ENCODE measurements at regions not wholly inside any gene's neighbourhood (a gene's known extent, or its start where the extent isn't known, plus 50 kb on each side); places are given as distances from the start of the nearest gene placed in this dataset.

DNA sequence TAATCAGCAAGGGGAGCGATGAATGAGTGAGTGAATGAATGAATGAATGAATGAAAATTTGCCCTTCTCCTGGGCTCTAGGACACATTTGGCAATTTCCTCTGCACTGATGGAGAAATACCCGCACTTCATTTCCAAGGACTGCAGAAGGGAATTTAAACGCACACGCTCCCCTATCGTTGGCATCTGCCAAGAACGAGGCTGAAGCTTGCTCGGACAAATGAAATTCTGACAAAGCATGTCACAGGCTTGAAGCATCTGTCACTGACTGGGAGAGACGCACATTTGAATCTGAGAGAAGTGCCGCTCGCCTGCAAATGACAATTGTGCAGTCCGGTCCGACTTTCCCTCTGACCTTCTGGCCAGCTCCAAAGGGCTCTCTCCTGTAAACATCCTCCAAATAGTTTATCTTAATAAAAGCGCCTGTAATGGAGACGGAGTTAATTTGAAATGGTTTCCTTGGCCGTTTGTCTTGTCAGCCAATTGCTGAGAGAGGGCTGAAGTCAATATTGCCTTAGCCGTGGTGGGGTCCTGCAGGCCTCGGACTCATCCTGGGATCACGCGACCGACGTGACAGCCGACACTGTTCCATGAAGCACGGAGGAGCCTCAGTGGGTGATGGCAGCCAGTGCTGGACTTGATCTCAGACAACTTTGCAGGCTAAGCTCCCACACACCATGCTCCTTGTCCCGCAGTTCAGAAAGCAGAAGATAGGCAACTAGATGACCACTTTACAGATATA, 260.7 kb downstream of the MN1 start:
- DNase-seq (ENCODE audit: low read depth in 4 of 4, low spot score in 1 of 4) = no peak

- no peak for DNase-seq (ENCODE audit: low read depth in 4 of 4, low spot score in 1 of 4)
Observed at GRCh38 chr22:27541836-27542235, 259.7 kb downstream of the MN1 start.

GRCh38 chr22:27542602-27543001, 259.0 kb downstream of the MN1 start:
- DNase-seq (ENCODE audit: low read depth in 4 of 4, low spot score in 1 of 4) = no peak

- DNase-seq (ENCODE audit: low read depth in 4 of 4, low spot score in 1 of 4) = no peak
Observed at GRCh38 chr22:27543460-27543859, 258.1 kb downstream of the MN1 start.

DNA sequence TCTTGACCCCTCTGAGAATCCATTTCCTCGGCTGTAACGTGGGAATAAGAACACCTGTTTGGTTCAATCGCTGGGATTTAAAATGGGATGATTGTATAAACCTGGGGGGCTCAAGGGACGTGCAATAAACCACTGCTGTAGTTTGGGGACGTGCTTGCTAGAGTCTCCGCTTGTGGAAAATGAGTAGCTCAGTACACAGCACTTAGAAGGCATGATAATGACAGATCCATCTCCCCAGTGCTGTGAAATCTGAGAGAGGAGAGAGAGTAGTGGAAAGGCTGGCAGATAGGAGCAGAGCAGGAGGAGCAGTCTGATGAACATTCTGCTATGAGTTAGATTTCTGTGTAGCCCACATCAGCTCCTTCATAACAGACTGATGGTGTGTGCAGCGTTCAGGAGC, 256.5 kb downstream of the MN1 start:
- no peak for DNase-seq (ENCODE audit: low read depth in 4 of 4, low spot score in 1 of 4)

DNA sequence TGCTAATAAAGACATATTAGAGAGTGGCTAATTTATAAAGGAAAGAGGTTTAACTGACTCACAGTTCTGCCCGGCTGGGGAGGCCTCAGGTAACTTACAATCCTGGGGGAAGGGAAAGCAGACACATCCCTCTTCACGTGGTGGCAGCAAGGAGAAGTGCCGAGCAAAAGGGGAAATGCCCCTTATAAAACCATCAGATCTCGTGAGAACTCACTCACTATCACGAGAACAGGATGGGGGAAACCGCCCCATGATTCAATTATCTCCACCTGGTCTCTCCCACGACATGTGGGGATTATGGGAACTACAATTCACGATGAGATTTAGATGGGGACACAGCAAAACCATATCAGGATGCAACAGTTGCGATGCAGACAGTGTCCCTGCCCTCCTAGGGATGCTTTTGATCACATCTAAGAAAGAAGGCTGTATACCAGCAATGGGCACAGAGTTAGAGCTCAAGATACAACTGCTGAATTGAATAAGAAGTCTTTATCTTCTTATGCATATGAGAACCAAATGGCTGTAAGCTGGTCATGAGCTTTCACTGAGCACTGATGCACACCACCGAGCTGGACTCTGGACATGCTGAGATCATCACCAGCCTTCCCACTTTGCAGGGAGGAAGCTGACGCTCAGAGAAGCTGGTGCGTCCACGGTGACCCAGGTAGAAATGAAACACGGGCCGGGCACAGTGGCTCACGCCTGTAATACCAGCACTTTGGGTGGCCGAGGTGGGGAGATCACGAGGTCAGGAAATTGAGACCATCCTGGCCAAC, 255.2 kb downstream of the MN1 start:
- DNase-seq (ENCODE audit: low read depth in 4 of 4, low spot score in 1 of 4) = no peak

GRCh38 chr22:27551402-27551801, 250.2 kb downstream of the MN1 start:
- DNase-seq (ENCODE audit: low read depth in 4 of 4, low spot score in 1 of 4) = no peak

DNA sequence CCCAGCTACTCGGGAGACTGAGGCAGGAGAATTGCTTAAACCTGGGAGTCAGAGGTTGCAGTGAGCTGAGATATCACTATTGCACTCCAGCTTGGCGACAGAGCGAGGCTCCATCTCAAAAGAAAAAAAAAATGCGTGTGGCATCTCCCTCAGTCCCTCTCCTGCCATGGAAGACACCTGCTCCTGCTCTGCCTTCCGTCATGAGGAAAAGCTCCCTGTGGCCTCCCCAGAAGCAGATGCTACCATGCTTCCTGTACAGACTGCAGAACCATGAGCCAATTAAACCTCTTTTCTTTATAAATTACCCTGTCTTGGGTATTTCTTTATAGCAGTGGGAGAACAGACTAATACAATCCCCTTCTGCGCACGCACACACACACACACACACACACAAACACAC, 249.4 kb downstream of the MN1 start:
- DNase-seq (ENCODE audit: low read depth in 4 of 4, low spot score in 1 of 4) = no peak

- no peak for DNase-seq (ENCODE audit: low read depth in 4 of 4, low spot score in 1 of 4)
Observed at GRCh38 chr22:27552863-27553262, 248.7 kb downstream of the MN1 start.

DNA sequence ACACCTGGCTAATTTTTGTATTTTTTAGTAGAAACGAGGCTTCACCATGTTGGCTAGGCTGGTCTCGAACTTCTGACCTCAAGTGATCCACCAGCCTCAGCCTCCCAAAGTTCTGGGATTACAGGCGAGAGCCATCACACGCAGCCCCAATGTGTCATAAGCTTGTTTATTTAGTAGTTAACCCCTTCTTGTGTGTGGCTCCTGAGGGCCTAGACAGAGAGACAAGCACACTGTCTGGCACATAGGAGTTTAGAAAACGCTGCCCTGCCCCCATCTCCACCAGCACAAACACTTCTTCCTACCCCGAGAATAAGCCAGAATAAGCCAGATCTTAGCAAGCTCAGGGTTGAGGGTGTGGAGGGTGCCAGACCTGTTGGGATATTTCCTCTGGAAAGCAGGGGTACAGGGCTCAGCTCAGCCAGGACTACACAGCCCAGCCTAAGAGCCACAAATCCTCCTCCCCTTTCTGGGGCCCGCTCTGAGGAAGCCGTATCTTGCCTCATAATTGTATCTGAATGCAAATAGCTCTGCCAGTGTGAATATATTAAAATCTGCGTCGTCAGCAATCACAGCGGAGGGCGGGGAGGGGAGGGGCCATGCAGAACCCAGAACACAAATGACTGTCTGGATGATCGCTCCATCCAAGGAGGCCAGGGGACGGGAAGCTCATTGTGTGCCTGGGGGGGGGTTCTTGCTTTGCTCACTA, 247.3 kb downstream of the MN1 start:
- DNase-seq (ENCODE audit: low read depth in 4 of 4, low spot score in 1 of 4) = no peak

DNA sequence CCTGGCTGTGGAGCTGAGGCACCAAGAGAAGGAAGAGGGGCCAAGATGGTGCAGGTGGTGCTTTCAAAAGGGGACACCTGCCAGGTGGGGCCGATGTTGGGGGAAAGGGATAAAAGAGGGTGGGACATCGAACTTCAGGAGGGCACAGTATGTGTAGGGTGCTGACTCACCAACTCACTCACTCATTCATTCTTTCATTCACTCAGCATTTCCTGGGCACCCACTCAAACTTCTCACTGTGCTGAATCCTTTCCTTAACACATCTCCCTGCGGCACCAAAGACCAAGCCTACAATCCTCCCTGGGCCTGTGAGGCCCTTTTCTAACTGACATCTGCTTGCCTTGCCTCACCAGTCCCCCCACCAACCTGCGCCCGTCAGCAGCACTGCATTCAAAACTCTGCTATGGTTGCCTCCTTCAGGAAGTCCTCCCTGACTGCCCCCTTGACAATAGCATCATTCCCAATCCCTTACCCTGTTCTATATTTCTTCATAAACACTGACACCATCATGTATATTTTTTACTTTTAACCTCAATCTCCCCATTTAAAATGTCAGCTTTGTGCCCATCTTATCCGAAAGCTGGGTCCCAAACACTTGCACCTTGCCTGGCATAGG, 246.6 kb downstream of the MN1 start:
- DNase-seq (ENCODE audit: low read depth in 4 of 4, low spot score in 1 of 4) = no peak

- no peak for DNase-seq (ENCODE audit: low read depth in 4 of 4, low spot score in 1 of 4)
Observed at GRCh38 chr22:27556371-27556770, 245.2 kb downstream of the MN1 start.

DNA sequence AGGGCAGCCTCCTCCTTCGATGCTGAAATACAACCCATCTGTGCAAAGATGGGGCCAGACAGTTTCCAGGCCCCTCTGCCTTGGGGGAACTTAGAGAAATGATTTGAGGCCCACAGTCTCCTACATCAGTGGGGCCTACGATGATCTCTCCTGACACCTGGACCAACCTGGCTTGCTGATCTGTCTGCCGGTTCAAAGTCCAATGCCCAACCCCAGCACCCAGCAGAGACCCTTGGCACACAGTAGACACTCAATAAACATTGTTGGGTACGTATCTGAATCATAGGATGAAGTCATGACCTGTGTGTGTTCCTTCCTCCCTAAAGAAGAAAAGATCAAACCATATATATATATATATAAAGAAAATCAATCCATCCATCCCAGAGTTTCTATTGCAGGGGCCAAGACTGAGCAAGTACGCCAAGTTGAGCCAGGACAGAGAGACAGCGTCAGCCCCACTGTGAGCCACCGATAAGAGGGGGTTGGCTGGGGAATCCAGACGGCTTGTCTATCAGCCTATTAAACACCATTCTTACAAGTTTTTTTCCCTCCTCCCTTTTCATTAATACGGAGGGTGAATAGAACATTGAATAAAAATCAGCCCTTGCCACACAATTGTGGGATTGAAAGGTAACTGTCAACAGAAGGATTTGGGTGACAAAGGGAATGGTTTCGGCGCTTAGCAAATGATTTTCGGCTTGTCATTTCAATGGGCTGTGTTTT, 244.1 kb downstream of the MN1 start:
- no peak for DNase-seq (ENCODE audit: low read depth in 4 of 4, low spot score in 1 of 4)

- DNase-seq (ENCODE audit: low read depth in 4 of 4, low spot score in 1 of 4) = no peak
Observed at GRCh38 chr22:27558658-27559371, 242.7 kb downstream of the MN1 start.

DNA sequence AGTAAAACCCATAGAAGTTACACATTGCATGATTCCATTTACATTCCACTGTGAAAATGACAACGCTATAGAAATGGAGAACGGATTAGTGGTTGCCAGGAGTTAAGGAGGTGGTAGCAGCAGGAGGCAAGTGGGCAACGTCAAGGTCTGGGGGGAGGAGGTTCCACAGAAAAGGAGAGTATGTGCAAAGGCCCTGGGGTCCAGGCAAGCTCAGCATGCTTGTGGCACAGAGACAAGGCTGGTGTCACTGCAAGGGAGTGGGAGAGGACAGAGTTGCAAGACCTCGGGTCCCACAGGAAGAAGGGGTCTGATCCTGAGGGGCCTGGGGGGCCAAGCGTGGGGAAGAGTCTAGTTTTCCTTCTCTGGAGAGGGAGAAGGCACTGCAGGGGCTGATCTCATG, 240.8 kb downstream of the MN1 start:
- DNase-seq (ENCODE audit: low read depth in 4 of 4, low spot score in 1 of 4) = no peak

- DNase-seq (ENCODE audit: low read depth in 4 of 4, low spot score in 1 of 4) = no peak
Observed at GRCh38 chr22:27561286-27561904, 240.2 kb downstream of the MN1 start.

GRCh38 chr22:27564806-27565205, 236.8 kb downstream of the MN1 start:
- DNase-seq (ENCODE audit: low read depth in 4 of 4, low spot score in 1 of 4) = no peak

- no peak for DNase-seq (ENCODE audit: low read depth in 4 of 4, low spot score in 1 of 4)
Observed at GRCh38 chr22:27566602-27567001, 235.0 kb downstream of the MN1 start.

- no peak for DNase-seq (ENCODE audit: low read depth in 4 of 4, low spot score in 1 of 4)
Observed at GRCh38 chr22:27568265-27568664, 233.3 kb downstream of the MN1 start.

Data from stimulated activated CD4-positive, alpha-beta T cell treated with anti-CD3 and anti-CD28 coated beads, Interleukin-1b, Interleukin-23, amount 100 ng/mL, for 24 hours (primary cell).